Body of pancreas (tissue), 4 donors: ENCODE measurements at regions not wholly inside any gene's neighbourhood (a gene's known extent, or its start where the extent isn't known, plus 50 kb on each side); places are given as distances from the start of the nearest gene placed in this dataset.

Experiments used
- ATAC-seq: fragments of 150-250 bp; one replicate; pipeline ENCODE4 v1.9.1; 2016
- DNase-seq, 4 donors: peaks; one replicate each; pipeline ENCODE4 v3.0.0-alpha.2; 2019
- H3K27ac ChIP-seq, 4 donors: fragments of 200-600 bp; sonication (generic); 1 replicate in 3 of 4; 2 replicates in 1 of 4; pipeline versions ENCODE4 v1.5.1 to v1.6.1; 2016 to 2019; ENCODE audit warnings: mild to moderate bottlenecking in 1 of 4, mixed read lengths in 1 of 4, moderate library complexity in 1 of 4
- H3K27me3 ChIP-seq, 2 donors: fragments of 200-600 bp; sonication (generic); one replicate each; pipeline ENCODE4 v1.6.0; 2016; ENCODE audit warnings: mild to moderate bottlenecking in 1 of 2
- H3K36me3 ChIP-seq, 2 donors: fragments of 200-600 bp; sonication (generic); replicated peaks in 1 of 2; 2 replicates each; pipeline ENCODE4 v1.5.1; 2016; ENCODE audit warnings: low read depth in 2 of 2; ENCODE audit not compliant: insufficient read depth in 1 of 2
- H3K4me1 ChIP-seq: fragments of 200-600 bp; sonication (generic); one replicate; pipeline ENCODE4 v1.6.0; 2016
- H3K4me3 ChIP-seq, 2 donors: fragments of 200-600 bp; sonication (generic); 1 replicate in 1 of 2; 2 replicates in 1 of 2; pipeline ENCODE4 v1.5.1; 2016 to 2019
- H3K9me3 ChIP-seq, 3 donors: fragments of 200-600 bp; sonication (generic); 1 replicate in 2 of 3; 2 replicates in 1 of 3; pipeline ENCODE4 v1.5.1; 2016
- CTCF ChIP-seq, 7 experiments: fragments of 450-650 bp in 4 of 7; fragments of 200-600 bp in 3 of 7; sonication (generic) in 3 of 7; IDR thresholded peaks; one replicate each; pipeline ENCODE4 v1.5.1; 2016 to 2019; ENCODE audit warnings: antibody characterized with exemption in 7 of 7
- POLR2A ChIP-seq, 3 donors: fragments of 450-650 bp; IDR thresholded peaks; one replicate each; pipeline ENCODE4 v1.6.1; 2016; ENCODE audit warnings: antibody characterized with exemption in 3 of 3, mild to moderate bottlenecking in 2 of 3
- WGBS, 2 donors: methylation state at CpG; one replicate each; pipeline ENCODE4 v1.1.5; 2017; 5-methylcytosine and 5-hydroxymethylcytosine counted together
- intact Hi-C: fragments of 100-400 bp; cut with DNase I; formaldehyde crosslinking; loops from one replicate; pipeline ENCODE4 v1.15.1; 2023

DNA sequence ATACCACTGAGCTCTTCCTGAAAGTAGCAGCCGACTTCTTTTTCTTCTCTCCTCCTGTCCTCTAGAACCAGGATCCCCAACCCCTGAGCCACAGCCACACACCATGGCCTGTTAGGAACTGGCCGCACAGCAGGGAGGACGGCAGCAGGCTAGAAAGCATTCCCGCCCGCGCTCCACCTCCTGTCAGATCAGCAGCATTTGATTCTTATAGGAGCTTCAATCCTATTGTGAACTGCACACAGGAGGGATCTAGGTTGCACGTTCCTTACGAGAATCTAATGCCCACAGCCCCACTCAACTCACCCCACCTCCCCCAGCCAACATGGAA lies 179.1 kb upstream of the SH3BP4 start:
- Histone ChIP-seq H3K27me3 (no peaks in the 10 kb centered on the region), H3K9me3 (no peaks in the 10 kb centered on the region), H3K27ac (no peak overlapping the region), H3K4me3 (no peak overlapping the region), H3K4me1 (no peaks in the 10 kb centered on the region), H3K36me3 (no peaks in the 10 kb centered on the region)
- ATAC-seq (no peak), DNase-seq (no peak)
- intact Hi-C loops, result no loop called here
- WGBS, 2 donors, result 86 to 91% methylated on average over 8 of the region's 8 CpGs
- TF ChIP-seq CTCF (IDR thresholded peaks at IDR 0.05) (no peak), POLR2A (IDR thresholded peaks at IDR 0.05) (no peak)

DNA sequence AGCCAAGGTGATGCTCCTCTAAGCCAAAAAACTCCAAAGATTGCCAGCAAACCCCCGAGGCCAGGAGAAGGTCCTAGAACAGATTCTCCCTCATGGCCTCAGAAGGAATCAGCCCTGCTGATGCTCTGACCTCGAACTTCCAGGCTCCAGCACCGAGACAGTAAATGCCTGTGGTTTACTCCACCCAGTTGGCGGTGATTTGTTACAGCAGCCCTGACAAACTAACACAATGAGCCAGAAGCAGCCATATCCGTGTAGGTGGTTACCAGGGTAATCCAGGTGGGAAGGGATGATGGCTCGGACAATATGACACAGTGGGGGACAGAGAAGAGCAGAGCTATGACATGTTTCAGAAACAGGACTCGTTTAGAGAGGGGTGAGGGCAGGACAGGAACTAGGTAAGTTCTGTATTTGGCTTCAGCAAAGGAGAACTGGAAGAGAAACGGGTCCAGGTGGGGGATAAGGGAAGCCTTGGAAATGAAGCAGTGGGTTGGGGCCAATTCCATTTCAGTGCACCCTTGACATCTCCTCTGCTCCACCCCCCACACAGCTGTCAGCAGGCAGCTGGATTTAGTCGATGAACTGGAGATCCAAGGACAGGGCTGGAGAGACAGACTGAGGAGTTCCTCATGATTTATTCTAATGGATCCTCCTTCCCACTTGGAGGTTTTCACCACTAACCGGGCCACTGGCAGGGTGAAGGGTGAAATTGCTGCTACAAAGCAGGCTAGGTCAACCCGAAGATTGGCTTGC lies 179.7 kb upstream of the SH3BP4 start:
- H3K27me3 ChIP-seq, result no peaks in the 10 kb centered on the region
- WGBS, 2 donors, result 62 to 66% methylated on average over 9 to 11 of the region's 11 CpGs
- no peak for DNase-seq
- H3K36me3 ChIP-seq, result no peaks in the 10 kb centered on the region
- no peaks in the 10 kb centered on the region for H3K9me3 ChIP-seq
- no peak for TF ChIP-seq POLR2A (IDR thresholded peaks at IDR 0.05)
- no peak for TF ChIP-seq CTCF (IDR thresholded peaks at IDR 0.05)
- intact Hi-C loops, result no loop called here
- ATAC-seq, result no peak
- no peaks in the 10 kb centered on the region for H3K4me1 ChIP-seq
- H3K27ac ChIP-seq, result no peak overlapping the region
- H3K4me3 ChIP-seq, result no peak overlapping the region

GRCh38 chr2:234771176-234771575 lies 180.6 kb upstream of the SH3BP4 start:
- H3K4me3 ChIP-seq, result no peak overlapping the region
- H3K36me3 ChIP-seq, result no peaks in the 10 kb centered on the region
- intact Hi-C loops, result no loop called here
- no peaks in the 10 kb centered on the region for H3K27me3 ChIP-seq
- H3K4me1 ChIP-seq, result no peaks in the 10 kb centered on the region
- ATAC-seq (no peak), DNase-seq (no peak)
- 62 to 69% methylated on average over 2 of the region's 2 CpGs for WGBS, 2 donors
- no peak overlapping the region for H3K27ac ChIP-seq
- H3K9me3 ChIP-seq, result no peaks in the 10 kb centered on the region
- TF ChIP-seq CTCF (IDR thresholded peaks at IDR 0.05) (no peak), POLR2A (IDR thresholded peaks at IDR 0.05) (no peak)

GRCh38 chr2:234770715-234771141 lies 181.1 kb upstream of the SH3BP4 start:
- Histone ChIP-seq H3K4me1 (no peaks in the 10 kb centered on the region), H3K27ac (no peak overlapping the region), H3K9me3 (no peaks in the 10 kb centered on the region), H3K4me3 (no peak overlapping the region), H3K36me3 (no peaks in the 10 kb centered on the region), H3K27me3 (no peaks in the 10 kb centered on the region)
- ATAC-seq (no peak), DNase-seq (no peak)
- TF ChIP-seq POLR2A (IDR thresholded peaks at IDR 0.05) (no peak), CTCF (IDR thresholded peaks at IDR 0.05) (no peak)
- intact Hi-C loops, result no loop called here

- Histone ChIP-seq H3K27me3 (no peaks in the 10 kb centered on the region), H3K4me3 (no peak overlapping the region), H3K9me3 (no peaks in the 10 kb centered on the region), H3K4me1 (no peaks in the 10 kb centered on the region), H3K36me3 (no peaks in the 10 kb centered on the region), H3K27ac (no peak overlapping the region)
- 84 to 85% methylated on average over 11 of the region's 11 CpGs for WGBS, 2 donors
- TF ChIP-seq CTCF (IDR thresholded peaks at IDR 0.05) (no peak), POLR2A (IDR thresholded peaks at IDR 0.05) (no peak)
- DNase-seq (no peak), ATAC-seq (no peak)
- intact Hi-C loops, result no loop called here
Observed at GRCh38 chr2:234770031-234770506, 181.7 kb upstream of the SH3BP4 start.
